Fibroblast of the aortic adventitia (primary cell): ENCODE measurements at regions not wholly inside any gene's neighbourhood (a gene's known extent, or its start where the extent isn't known, plus 50 kb on each side); places are given as distances from the start of the nearest gene placed in this dataset.
A peak's percentile ranks its signal among the peaks of the same experiment; 100 is the strongest.

Source experiments
- DNase-seq: peaks from one replicate; pipeline ENCODE4 v3.0.0-alpha.2; 2010; ENCODE audit warnings: low read depth
- H3K4me3 ChIP-seq: 2 replicates; pipeline ENCODE4 v1.5.1; 2011; ENCODE audit warnings: low read depth, mild to moderate bottlenecking, control low read depth, low read length, moderate library complexity
- TF ChIP-seq, protein P1 (sequence below): IDR thresholded peaks from 2 replicates; pipeline ENCODE4 v1.5.1; 2011; ENCODE audit warnings: mild to moderate bottlenecking, low read length, control low read depth, inconsistent platforms; ENCODE audit not compliant: insufficient read depth

DNA sequence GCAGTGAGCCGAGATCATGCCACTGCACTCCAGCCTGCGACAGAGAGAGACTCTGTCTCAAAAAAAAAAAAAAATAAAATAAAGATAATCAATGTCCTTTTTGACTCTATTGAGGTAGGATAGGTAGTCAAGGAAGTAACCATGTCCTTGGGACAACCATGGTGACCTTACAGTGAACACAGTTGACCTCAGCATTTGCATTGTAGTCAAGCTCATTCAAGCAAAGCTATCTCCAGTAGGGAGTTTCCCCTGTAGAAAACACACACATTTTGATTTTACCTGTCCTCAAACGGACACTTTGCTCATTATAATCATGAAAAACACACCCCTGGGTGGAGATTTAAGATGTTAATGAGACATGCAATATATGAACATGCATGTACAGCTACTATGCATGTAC, 171.7 kb downstream of the KIF20B start:
- DNase-seq, result no peak
- TF ChIP-seq, protein P1, sequence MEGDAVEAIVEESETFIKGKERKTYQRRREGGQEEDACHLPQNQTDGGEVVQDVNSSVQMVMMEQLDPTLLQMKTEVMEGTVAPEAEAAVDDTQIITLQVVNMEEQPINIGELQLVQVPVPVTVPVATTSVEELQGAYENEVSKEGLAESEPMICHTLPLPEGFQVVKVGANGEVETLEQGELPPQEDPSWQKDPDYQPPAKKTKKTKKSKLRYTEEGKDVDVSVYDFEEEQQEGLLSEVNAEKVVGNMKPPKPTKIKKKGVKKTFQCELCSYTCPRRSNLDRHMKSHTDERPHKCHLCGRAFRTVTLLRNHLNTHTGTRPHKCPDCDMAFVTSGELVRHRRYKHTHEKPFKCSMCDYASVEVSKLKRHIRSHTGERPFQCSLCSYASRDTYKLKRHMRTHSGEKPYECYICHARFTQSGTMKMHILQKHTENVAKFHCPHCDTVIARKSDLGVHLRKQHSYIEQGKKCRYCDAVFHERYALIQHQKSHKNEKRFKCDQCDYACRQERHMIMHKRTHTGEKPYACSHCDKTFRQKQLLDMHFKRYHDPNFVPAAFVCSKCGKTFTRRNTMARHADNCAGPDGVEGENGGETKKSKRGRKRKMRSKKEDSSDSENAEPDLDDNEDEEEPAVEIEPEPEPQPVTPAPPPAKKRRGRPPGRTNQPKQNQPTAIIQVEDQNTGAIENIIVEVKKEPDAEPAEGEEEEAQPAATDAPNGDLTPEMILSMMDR, result no peak
- H3K4me3 ChIP-seq, result no peak overlapping the region

DNA sequence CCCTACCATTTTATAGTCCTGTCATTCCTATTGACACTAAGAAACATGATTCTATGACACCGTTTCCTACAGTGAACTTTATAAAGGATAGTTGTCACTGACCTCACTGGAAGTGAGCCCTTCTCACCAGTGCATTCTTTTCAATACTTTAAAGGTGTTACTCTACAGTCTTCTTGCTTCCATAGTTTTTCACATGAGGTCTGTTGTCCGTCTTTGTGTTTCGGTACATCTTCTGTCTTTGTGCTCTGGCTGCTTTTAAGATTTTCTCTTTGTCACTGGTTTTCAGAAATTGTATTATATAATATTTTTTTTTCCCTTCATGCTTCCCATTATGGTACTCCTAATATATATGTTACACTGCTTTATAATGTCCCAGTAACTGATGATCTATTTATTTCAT, 174.2 kb downstream of the KIF20B start:
- no peak overlapping the region for H3K4me3 ChIP-seq
- DNase-seq, result no peak
- TF ChIP-seq, protein P1, result no peak

DNA sequence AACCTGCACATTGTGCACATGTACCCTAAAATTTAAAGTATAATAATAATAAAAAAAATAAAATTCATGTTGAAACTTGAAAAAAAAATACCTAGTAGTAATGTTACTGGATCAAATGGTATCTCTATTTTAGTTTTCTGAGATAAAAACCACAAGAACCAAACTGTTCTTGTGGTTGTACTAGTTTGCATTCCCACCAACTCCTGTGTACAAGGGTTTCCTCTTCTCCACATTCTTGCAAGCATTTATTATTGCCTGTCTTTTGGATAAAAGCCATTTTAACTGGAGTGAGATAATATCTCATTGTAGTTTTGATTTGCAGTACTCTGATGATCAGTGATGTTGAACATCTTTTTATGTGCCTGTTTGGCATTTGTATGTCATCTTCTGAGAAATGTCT, 177.7 kb downstream of the KIF20B start:
- DNase-seq, result no peak
- H3K4me3 ChIP-seq, result no peak overlapping the region
- TF ChIP-seq, protein P1, result no peak

DNA sequence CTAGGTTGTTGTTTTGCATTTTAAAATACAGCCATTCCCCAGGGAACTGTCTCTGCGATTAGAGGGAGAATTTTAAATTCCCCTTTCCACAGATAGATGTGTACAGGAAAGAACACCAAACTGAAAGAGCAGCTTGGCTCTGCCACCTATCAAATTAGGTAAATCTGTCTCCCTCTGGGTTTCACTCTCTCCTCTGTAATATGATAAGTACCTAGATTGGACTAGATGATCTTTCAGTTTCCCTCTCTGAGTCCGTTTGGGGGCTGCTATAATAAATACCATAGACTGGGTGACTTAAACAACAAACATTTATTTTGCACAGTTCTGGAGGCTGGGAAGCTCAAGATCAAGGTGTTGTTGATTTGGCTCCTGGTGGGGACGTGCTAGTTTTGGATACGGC, 186.0 kb downstream of the KIF20B start:
- no peak overlapping the region for H3K4me3 ChIP-seq
- no peak for DNase-seq
- TF ChIP-seq, protein P1, result no peak

DNA sequence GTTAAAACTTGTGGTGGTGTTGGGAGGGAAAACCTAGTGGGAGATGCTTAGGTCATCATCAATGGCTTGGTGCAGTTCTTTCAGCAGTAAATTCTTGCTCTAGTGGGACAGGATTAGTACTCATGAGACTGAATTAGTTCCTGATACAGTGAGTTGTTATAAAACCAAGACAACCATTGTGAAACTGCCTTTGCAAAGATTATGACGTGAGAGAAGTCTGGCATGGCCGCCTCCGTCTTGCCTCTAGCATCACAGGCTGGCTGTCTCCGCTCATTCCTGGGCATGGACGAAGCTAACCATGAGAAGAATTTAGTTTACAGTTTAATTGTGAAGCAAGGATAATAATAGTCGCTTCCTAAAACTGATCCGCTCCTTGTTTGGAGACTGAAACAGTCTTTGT, 186.4 kb downstream of the KIF20B start:
- DNase-seq, result peak; percentile 13
- no peak overlapping the region for H3K4me3 ChIP-seq
- TF ChIP-seq, protein P1, result no peak

DNA sequence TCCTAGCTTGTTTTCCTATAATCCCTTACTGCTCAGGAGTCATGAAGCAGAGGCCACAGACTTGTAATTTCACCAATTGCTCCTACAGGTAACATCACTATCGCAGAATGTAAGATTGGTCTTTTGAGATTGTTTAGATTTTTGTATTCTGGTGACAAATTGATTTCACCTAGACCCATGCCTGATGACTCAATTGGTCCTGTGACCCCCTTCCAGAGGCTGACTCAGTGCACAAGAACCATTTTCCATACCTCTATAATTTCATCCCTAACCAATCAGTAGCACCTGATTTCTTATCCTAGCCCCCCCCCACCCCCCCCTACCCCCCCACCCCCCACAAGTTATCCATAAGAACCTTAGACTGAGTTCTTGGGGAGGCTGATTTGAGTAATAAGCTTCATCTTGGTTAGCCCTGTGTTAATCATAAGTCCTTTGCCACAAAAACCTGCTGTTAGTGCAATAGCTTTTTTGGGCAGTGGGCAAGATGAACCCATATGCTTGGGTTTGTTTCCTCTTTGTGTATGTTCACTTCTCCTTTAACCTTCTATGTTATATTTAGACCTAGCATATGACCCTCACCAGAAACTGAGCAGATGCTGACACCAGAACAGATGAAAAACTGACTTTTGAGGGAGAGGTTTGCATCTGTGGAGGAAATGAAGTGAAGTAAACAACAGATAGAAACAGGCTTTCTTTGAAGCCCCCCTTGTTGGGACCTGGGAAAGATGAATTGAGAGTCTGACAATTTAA, 187.1 kb downstream of the KIF20B start:
- no peak overlapping the region for H3K4me3 ChIP-seq
- TF ChIP-seq, protein P1, result no peak
- DNase-seq, result no peak

DNA sequence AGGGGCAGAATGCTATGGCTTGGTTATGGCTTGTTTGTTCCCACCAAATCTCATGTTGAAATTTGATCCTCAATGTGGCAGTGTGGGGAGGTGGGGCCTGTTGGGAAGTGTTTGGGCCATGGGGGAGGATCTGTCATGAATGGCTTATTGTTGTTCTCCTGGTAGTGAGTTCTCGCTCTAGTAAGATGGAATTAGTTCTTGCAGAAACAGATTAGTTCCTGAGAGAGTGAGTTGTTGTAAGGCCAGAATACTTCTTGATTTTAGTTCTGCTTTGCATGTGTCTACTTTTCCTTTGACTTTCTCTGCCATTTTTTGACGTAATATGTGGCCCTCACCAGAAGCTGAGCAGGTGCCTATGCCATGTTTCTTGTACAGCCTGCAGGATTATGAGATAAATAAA, 188.2 kb downstream of the KIF20B start:
- DNase-seq, result no peak
- no peak overlapping the region for H3K4me3 ChIP-seq
- TF ChIP-seq, protein P1, result no peak
